ENCODE measurements at regions not wholly inside any gene's neighbourhood (a gene's known extent, or its start where the extent isn't known, plus 50 kb on each side); places are given as distances from the start of the nearest gene placed in this dataset.

DNA sequence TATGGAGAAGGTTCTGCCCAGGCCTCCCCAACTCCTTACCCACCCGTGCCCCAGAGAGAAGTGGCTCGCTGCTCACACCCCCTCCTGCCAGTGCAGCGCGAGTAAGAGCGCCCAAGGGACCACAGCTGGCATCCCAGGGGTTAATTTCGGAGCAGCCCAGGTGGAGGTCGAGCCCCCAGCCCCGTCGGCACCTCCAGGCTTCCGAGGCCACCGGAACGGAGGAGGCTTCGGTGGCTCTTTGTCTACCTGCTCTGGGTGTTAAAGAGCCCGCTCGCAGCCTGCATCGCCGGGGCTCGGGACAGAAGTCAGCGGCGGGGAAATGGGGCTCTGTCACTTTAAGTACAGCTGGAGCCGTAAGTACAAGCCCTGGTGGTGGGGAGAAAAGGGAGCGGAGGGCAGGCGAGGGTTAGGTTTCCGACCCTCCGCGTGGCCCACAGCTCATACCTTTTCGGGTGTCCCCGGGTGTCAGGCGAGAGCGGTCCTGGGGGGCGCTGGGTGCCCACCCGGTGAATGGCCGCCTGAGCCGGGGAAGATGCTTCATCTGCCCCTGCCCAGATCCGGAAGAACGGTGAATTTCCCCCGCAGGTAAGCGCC is 89.4 kb upstream of the IPO9 start:
- H3K9ac ChIP-seq (replicated peaks in 1 of 4; ENCODE audit: extremely low read depth in 1 of 4, low read depth in 3 of 4, low read length in 3 of 4), result peak overlapping the region in 3 of 4 experiments; percentile 65 to 78 (median 67); a peak in 4 of 7 replicates
- H2BK12ac ChIP-seq (ENCODE audit: low read depth, low read length), result no peak overlapping the region
- H3K4me3 ChIP-seq (ENCODE audit: extremely low read depth in 1 of 4, insufficient read depth in 2 of 4, low read depth in 3 of 4, low read length in 4 of 4), result peak overlapping the region; percentile 70 to 86 (median 84)
- H2BK120ac ChIP-seq (replicated peaks; ENCODE audit: low read depth, low read length), result no peak overlapping the region
- peaks cover 11% of the 10 kb centered on the region; the same call in 1 of the 2 replicates for H3K23me2 ChIP-seq (ENCODE audit: low read depth, low read length)
- peaks cover 37 to 49% (median 44%) of the 10 kb centered on the region in 4 experiments for H3K4me1 ChIP-seq (replicated peaks in 1 of 4; ENCODE audit: control insufficient read depth in 3 of 4, insufficient read depth in 4 of 4, low read length in 3 of 4)
- 0 out of 2 replicates have a peak overlapping the region, but pooled peaks have one; percentile 10 for H2AK5ac ChIP-seq (ENCODE audit: low read depth, low read length)
- WGBS, 2 experiments (ENCODE audit: extremely low coverage in 1 of 2, insufficient coverage in 1 of 2, insufficient read length in 1 of 2, insufficient replicate concordance in 2 of 2, low coverage in 1 of 2, low lambda C conversion rate in 2 of 2, missing lambda C conversion rate in 1 of 2), result 1% methylated on average over 38 of the region's 38 CpGs; no CpG with 5 or more reads in 1 of the 2 experiments
- no peak overlapping the region for H3K14ac ChIP-seq (ENCODE audit: insufficient read length)
- H3K9me3 ChIP-seq (ENCODE audit: insufficient read depth in 2 of 2, low read depth in 1 of 2, low read length in 1 of 2), result no peaks in the 10 kb centered on the region
- peak overlapping the region; percentile 94 for H4K91ac ChIP-seq (replicated peaks; ENCODE audit: insufficient read length, low read length)
- peak overlapping the region; percentile 63 for H4K5ac ChIP-seq (ENCODE audit: insufficient read length, low read depth, low read length)
- peak overlapping the region; percentile 77 to 90 for H3K4me2 ChIP-seq (ENCODE audit: insufficient read depth in 1 of 2, low read depth in 2 of 2, low read length in 2 of 2)
- H3K23ac ChIP-seq (ENCODE audit: insufficient read length), result no peak overlapping the region
- peaks cover 0 to 38% of the 10 kb centered on the region in 2 experiments; a peak in 3 of 4 replicates for H3K79me2 ChIP-seq (ENCODE audit: control insufficient read depth in 1 of 2, insufficient read depth in 2 of 2, low read length in 2 of 2)
- no peak overlapping the region; the same call in 1 of the 2 replicates for H4K8ac ChIP-seq (ENCODE audit: extremely low read depth, insufficient read depth, low read length)
- ChIA-PET POLR2A (ENCODE audit: partially characterized antibody) (interaction anchor here (0.6 to 2.3 kb wide), 11 partner anchors 9 to 90 kb away, joined by 3 to 10 read pairs (median 5); no protein-coding TSS in a partner anchor), CTCF (ENCODE audit: partially characterized antibody) (interaction anchor here (0.6 to 14.5 kb wide), 16 partner anchors 9 to 226 kb away, joined by 3 to 146 read pairs (median 5); no protein-coding TSS in a partner anchor)
- H3K4ac ChIP-seq (replicated peaks; ENCODE audit: insufficient read length, low read depth, low read length), result no peak overlapping the region
- H4K20me1 ChIP-seq (replicated peaks in 1 of 2; ENCODE audit: control insufficient read depth in 1 of 2, insufficient read depth in 2 of 2, low read length in 2 of 2), result peaks cover 0 to 7% of the 10 kb centered on the region in 2 experiments
- peaks cover 6% of the 10 kb centered on the region for H3K79me1 ChIP-seq (ENCODE audit: low read depth, low read length)
- H3K27me3 ChIP-seq (replicated peaks in 1 of 4; ENCODE audit: control insufficient read depth in 3 of 4, extremely low read depth in 1 of 4, insufficient read depth in 3 of 4, low read length in 3 of 4), result no peaks in the 10 kb centered on the region
- no peak overlapping the region for H3K27ac ChIP-seq (ENCODE audit: low read depth, low read length)
- DNase-seq (ENCODE audit: low read depth in 1 of 2, low spot score in 2 of 2) (peak in 1 of 2 experiments; percentile 77), FAIRE-seq (no peak)
- H2BK20ac ChIP-seq (ENCODE audit: low read length), result no peak overlapping the region
- H3K18ac ChIP-seq (ENCODE audit: extremely low read depth, low read length), result peak overlapping the region; percentile 95
- peaks cover 0 to 4% (median 0%) of the 10 kb centered on the region in 4 experiments; a peak in 3 of 8 replicates for H3K36me3 ChIP-seq (ENCODE audit: control insufficient read depth in 2 of 4, insufficient read depth in 4 of 4, low read length in 3 of 4)
- no peak overlapping the region; the same call in 1 of the 2 replicates for H2BK5ac ChIP-seq (ENCODE audit: low read depth, low read length)
- peak overlapping the region; percentile 54; the same call in 1 of the 2 replicates for H2BK15ac ChIP-seq (ENCODE audit: low read length)
- peak overlapping the region; percentile 7; the same call in 1 of the 2 replicates for H2AFZ ChIP-seq (ENCODE audit: low read length)
- peak overlapping the region; percentile 67 for H3K56ac ChIP-seq (replicated peaks; ENCODE audit: insufficient read length, low read depth, low read length)
- TF ChIP-seq CBX8 (IDR thresholded peaks at IDR 0.05; ENCODE audit: borderline replicate concordance, low read depth, low read length), result no peak
- 0 out of 4 replicates have a peak, but pooled peaks have one; percentile 27 to 66 for TF ChIP-seq SIN3A (conservative IDR thresholded peaks at IDR 0.05 in 1 of 2, IDR thresholded peaks at IDR 0.05 in 1 of 2; ENCODE audit: low read depth in 1 of 2, low read length in 2 of 2)
- TF ChIP-seq TCF12 (IDR thresholded peaks at IDR 0.05; ENCODE audit: low read depth, low read length), result no peak
- TF ChIP-seq HDAC6 (IDR thresholded peaks at IDR 0.05; ENCODE audit: low read depth, low read length), result no peak
- TF ChIP-seq TAF7 (optimal IDR thresholded peaks at IDR 0.05; ENCODE audit: borderline replicate concordance, low read depth, low read length), result peak; percentile 33
- no peak; the same call in 1 of the 2 replicates for TF ChIP-seq RBBP5 (IDR thresholded peaks at IDR 0.05; ENCODE audit: borderline replicate concordance, low read depth, low read length)
- TF ChIP-seq GTF2F1 (IDR thresholded peaks at IDR 0.05; ENCODE audit: borderline replicate concordance, low read depth, low read length), result no peak
- no peak for TF ChIP-seq CTBP2 (IDR thresholded peaks at IDR 0.05; ENCODE audit: borderline replicate concordance, insufficient read depth, insufficient read length, low read length)
- peak; percentile 59 for TF ChIP-seq KDM4A (IDR thresholded peaks at IDR 0.05; ENCODE audit: low read depth, low read length, severe bottlenecking)
- TF ChIP-seq POLR2A (IDR thresholded peaks at IDR 0.05; ENCODE audit: control extremely low read depth in 1 of 2, low read depth in 2 of 2, low read length in 2 of 2), result no peak
- no peak for TF ChIP-seq EGR1 (IDR thresholded peaks at IDR 0.05; ENCODE audit: borderline replicate concordance, low read depth, low read length)

Measured in H1 (cell line).